GM21360 (cell line): ENCODE measurements at regions not wholly inside any gene's neighbourhood (a gene's known extent, or its start where the extent isn't known, plus 50 kb on each side); places are given as distances from the start of the nearest gene placed in this dataset.

Source experiments
- ATAC-seq: cut with Tn5 transposase; IDR thresholded peaks from one replicate; pipeline ENCODE4 v1.9.1; 2021; ENCODE audit warnings: mild to moderate bottlenecking, moderate library complexity; ENCODE audit not compliant: unreplicated experiment

GRCh38 chr5:120988941-120989340 is 524.8 kb downstream of the PRR16 start:
- ATAC-seq = no peak

- ATAC-seq = no peak
Observed at GRCh38 chr5:120991569-120991968, 527.5 kb downstream of the PRR16 start.

GRCh38 chr5:120994112-120994511 is 530.0 kb downstream of the PRR16 start:
- ATAC-seq = no peak

GRCh38 chr5:120999550-120999949 is 535.5 kb downstream of the PRR16 start:
- ATAC-seq = no peak

GRCh38 chr5:121006217-121006616 is 542.1 kb downstream of the PRR16 start:
- ATAC-seq = no peak

GRCh38 chr5:121008041-121008440 is 543.9 kb downstream of the PRR16 start:
- no peak for ATAC-seq

- ATAC-seq = no peak
Observed at GRCh38 chr5:121009058-121009457, 545.0 kb downstream of the PRR16 start.

GRCh38 chr5:121018004-121018403 is 553.9 kb downstream of the PRR16 start:
- no peak for ATAC-seq

- no peak for ATAC-seq
Observed at GRCh38 chr5:121019106-121019505, 555.0 kb downstream of the PRR16 start.

GRCh38 chr5:121019734-121020133 is 555.6 kb downstream of the PRR16 start:
- no peak for ATAC-seq

GRCh38 chr5:121021681-121022080 is 557.6 kb downstream of the PRR16 start:
- ATAC-seq = no peak

- ATAC-seq = no peak
Observed at GRCh38 chr5:121024416-121025311, 560.6 kb downstream of the PRR16 start.

GRCh38 chr5:121025671-121026070 is 561.6 kb downstream of the PRR16 start:
- no peak for ATAC-seq

GRCh38 chr5:121027636-121028035 is 563.5 kb downstream of the PRR16 start:
- no peak for ATAC-seq

GRCh38 chr5:121029536-121030245 is 565.6 kb downstream of the PRR16 start:
- ATAC-seq = no peak

- no peak for ATAC-seq
Observed at GRCh38 chr5:121031491-121031890, 567.4 kb downstream of the PRR16 start.

GRCh38 chr5:121033334-121033733 is 569.2 kb downstream of the PRR16 start:
- ATAC-seq = no peak

GRCh38 chr5:121038438-121038837 is 574.3 kb downstream of the PRR16 start:
- ATAC-seq = no peak

- no peak for ATAC-seq
Observed at GRCh38 chr5:121049971-121050370, 585.9 kb downstream of the PRR16 start.

- no peak for ATAC-seq
Observed at GRCh38 chr5:121053055-121053985, 589.2 kb downstream of the PRR16 start.

GRCh38 chr5:121055586-121055985 is 591.5 kb downstream of the PRR16 start:
- ATAC-seq = no peak
